HG02970 (cell line): ENCODE measurements at regions not wholly inside any gene's neighbourhood (a gene's known extent, or its start where the extent isn't known, plus 50 kb on each side); places are given as distances from the start of the nearest gene placed in this dataset.

Source experiments
- ATAC-seq: cut with Tn5 transposase; IDR thresholded peaks from one replicate; pipeline ENCODE4 v1.9.1; 2021; ENCODE audit warnings: mild to moderate bottlenecking, moderate library complexity, moderate number of reproducible peaks; ENCODE audit not compliant: unreplicated experiment, low FRiP score

DNA sequence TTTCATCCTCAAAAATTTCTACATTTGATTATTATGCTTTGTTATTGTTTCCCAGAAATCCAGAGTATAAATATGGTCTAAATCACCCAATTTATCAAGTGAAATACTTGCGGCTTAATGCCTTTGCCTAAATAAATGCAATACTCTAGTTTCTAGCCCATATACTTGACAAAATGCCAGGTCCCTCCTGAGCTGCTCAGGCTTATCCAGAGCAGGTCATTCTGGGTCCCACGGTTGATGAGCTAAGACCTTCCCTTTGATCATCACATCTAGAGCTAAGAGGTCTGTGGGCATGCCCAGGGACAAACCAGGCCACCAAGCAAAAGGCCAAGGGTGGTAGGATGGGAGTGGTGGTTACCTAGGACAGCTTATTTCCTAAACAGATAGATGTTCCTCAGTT is 180.1 kb downstream of the SMIM20 start:
- ATAC-seq = no peak

- ATAC-seq = no peak
Observed at GRCh38 chr4:26094911-26095310, 180.9 kb downstream of the SMIM20 start.

DNA sequence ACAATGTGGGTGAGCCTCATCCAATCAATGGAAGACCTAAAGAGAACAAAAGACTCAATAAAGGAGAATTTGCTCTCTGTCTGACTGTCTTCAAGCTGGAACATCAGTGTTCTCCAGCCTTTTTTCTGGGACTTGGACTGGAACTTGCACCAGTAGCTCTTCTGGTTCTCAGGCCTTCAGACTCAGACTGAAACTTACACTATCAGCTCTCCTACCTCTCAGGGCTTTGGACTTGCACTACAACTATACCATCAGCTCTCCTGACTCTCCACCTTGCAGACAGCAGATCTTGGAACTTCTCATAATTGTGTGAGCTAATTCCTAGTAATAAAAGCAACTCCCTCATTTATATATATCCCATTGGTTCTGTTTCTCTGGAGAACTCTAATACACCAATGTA is 185.9 kb downstream of the SMIM20 start:
- no peak for ATAC-seq

DNA sequence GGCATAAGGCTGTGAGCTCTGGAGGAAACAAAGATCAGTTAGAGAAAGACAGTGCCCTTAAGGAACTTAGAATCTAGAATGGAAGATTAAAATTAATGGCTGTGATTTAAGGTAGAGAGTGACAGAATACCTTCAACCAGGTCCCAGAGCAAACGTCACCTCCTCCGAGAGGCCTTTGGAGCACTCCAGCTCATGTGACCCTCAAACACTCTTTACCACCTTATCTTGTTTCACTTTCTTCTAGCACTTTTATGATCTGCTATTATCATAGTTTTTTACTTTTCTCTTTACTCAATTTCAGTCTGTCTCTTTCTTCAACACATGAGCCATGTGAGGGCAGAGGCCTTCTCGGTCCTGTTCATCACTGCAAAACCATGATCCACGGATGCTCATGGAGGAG is 187.0 kb downstream of the SMIM20 start:
- no peak for ATAC-seq

GRCh38 chr4:26104056-26104685 is 190.2 kb downstream of the SMIM20 start:
- ATAC-seq = no peak

- ATAC-seq = no peak
Observed at GRCh38 chr4:26105337-26105736, 191.3 kb downstream of the SMIM20 start.

DNA sequence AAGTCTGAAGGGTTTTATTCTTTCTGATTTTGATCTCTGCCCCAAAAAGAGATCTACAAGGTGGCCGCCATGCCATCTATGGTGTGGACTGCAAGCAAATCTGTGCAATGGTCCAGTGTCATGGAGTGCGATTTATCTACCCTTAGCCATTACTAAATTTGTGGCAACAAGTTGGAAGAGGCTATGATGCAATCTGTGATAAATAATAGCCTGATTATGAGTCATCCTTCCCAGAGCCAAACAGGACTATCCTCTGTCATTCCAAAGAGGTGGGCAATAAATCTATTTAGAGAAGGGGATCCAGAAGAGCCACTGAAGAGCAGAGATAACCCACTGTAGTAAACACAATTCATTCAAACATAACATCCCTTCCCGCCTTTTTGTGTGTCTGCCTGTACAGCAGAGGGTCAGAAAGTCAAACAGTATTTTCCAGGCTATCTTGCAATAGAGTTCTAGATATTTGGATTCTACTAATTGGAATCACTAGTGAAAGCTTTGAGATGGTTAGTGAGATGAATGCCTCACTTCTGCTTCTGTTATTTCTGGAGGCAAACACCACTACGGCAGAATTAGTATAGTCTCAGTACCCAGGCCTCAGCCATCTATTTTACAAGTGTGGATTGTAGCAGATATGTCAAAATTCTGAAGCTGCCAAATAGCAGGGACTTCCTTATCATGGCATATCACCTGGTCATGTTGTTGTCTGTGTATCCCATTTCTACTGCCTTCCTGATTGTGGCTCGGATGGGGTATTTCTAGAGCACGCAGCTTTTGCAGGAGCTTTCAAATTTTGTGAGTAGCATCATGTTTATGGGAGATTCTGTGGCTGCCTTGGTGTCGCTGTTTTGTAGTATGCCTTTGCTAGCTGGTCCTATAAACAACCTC is 192.0 kb downstream of the SMIM20 start:
- ATAC-seq = no peak

DNA sequence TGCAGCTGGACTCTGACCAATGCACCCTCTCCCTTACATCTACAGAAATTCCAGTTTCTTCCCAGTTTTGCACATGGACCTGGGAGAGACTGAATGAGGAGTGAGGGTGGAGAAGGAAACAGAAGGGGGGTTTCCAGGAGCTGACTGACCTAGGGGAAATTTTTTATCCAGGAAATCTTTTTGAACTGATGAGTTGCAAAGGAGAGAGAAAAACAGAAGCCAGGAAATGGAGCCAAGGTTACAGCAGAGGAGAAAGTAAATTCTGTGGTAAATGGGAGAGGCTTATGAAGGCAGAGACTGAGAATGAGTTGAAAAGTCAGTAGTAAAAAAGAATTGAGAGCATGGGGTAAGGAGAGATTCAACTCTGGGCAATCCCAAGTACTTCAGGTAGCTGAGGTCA is 192.8 kb downstream of the SMIM20 start:
- ATAC-seq = no peak

DNA sequence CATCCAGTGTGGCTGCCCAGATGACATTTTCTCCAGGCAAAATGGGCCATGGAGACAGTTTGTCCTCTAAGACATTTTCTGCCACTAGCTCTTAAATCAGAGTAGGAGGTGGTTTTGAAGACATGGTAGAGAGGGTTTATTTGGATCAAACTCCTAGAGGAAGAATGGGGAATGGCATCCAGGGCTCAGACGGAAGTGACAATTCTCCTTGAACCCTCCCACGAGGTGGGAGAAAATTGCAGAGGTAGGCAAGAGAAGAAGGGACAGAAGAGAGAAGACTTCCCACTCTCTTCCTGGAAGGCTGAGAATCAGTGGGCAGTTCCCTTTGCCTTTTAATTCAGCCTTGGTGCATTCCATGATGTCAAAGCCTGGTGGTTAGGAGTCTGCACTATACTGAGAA is 194.0 kb downstream of the SMIM20 start:
- ATAC-seq = no peak

DNA sequence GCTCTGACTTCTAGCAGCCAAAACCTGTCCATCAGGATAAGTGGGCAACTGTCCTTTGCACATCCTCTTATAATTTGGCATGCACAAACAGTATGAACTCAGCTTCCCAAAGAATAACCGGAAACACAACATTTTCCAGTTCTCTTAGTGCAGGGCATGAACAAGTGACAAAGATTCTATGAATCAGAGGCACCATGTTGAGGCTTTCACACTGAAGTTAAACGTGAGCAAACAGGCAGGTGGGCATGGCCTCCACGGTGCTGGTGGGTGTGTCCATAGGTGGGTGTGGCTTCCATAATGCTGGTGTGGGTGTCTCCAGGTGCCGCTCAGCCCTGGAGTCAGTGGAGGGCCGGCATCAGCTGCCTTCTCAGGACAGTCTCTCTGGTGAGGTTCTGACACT is 196.5 kb downstream of the SMIM20 start:
- ATAC-seq = no peak

- ATAC-seq = no peak
Observed at GRCh38 chr4:26113339-26113940, 199.4 kb downstream of the SMIM20 start.

DNA sequence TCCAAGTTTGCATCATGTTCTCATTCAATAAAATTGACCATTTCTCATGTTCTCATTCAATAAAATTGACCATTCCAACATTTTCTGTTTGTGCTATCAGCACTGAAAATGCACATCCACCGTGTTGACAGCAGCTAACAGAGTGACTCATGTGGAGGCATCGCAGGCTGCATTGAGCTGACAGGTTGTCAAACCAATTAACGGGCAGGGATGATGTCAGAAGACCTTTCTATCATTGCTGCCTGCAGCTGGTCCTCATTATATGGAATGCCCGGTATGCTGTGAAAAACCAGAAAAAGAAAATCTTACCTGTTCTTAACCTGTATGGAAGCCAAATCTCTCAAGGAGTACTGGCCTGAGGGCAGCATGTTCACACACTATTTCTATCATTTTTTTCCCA is 202.0 kb downstream of the SMIM20 start:
- ATAC-seq = no peak

DNA sequence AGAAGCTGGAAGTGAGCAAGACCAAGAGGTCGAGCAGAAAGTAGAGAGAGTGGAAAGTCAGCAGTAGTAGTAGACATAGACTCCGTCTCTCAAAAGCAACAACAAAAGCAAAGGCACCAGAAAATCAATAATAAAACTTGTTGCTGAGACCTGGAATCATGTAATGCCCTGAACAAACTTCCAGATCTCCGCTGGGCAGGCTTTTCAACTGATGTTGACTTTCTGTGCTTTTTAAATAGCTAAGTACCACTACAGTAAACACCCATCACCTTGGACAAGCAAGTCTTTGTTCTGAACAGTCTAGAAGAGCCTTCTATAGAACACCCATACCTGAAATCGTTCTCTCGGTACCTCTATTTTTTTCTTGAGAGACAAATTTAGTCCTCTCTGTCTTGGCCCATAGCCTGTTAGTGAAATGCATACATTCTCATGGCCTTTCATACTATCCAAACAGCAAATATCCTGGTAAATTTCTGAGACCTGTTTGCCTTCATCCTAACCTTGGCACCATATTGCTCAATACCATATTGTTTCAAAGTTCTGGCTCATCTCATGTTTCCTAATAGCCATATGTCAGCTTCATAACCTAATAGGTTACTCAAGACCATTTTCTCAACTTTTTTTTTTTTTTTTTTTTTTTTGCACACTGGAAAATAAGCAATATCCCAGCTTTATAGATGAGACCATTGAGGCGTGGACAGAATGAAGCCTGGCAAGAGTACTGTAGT is 200.6 kb upstream of the RBPJ start:
- no peak for ATAC-seq

DNA sequence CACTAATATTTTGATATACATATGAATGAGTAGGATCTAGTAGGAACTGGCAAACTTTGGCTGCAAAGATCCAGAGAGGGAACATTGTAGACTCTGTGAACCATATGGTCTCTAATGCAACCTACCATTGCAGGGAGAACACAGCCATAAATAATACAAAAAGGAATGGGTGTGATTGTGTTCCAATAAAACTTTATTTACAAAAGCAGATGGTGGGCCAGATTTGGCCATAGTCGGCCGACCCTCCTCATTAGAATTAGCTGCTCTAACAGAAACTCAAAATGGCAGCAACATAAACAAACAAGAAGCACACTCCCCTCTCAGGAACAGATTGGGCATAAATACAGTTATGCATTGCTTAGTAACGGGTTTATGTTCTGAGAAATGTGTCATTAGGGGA is 198.1 kb upstream of the RBPJ start:
- ATAC-seq = no peak

GRCh38 chr4:26124753-26125321 is 196.0 kb upstream of the RBPJ start:
- no peak for ATAC-seq

DNA sequence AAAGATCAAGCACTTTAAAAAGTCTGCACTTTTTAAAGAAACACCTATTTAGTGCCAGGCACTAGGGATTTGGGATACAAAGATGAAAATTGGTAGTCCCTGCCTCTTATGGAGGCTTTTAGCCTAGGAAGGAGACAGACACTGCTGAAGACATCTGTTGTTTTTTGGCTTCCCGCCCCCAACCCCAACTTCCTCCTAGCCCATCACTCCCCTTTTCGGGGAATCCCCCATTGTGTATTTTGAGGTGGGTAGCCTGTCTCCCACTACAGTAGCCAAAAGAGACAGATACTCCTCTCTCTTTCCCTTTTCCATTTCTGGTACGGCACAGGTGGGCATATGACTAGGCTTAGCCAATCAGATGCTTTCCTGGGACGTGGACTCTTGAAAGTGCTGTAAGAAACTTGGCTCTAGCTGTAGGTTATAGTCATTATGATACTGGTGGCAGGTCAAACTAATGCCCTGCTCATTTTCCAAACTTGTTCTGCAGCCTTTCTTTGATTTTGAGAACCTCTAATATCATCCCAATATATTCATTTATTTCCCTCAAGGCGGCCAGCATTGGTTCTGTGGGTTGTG is 194.6 kb upstream of the RBPJ start:
- ATAC-seq = no peak

DNA sequence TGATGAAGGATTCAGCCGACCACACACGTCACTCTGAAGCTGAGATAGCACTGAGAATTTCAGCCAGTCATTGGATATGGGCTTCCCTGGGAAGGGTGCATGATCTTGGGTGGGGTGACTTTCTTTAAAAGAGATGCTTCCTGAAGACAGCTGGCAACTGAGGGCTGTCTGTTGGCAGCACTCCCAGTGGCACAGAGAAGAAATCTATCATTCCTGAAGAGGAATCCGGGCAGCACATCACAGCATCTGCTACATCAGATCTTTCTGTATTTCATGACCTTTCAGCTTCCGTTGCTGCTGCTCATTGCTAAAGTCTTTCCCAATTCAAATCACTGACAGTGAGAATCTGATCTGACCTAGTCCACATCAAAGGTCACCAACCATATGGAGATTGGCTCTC is 193.8 kb upstream of the RBPJ start:
- no peak for ATAC-seq

- no peak for ATAC-seq
Observed at GRCh38 chr4:26127851-26128337, 192.9 kb upstream of the RBPJ start.

DNA sequence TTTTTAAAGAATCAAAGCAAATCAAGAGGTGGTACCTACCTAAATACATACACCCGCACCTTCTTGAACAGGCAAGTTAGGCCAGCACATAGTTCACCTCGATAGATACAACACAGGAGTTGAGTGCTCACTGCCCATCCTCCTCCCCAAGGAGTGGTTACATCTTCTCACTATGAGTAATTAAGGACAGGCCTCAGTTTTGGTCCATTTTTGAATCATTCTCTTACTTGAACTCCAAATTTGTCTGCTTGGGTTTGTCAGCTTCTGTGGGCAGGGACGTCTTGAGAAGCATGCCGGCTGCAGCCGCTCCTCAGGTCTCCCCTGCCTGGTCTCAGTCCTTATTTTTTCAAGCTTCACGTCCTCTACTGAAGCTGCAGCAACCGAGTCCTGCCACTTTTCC is 190.6 kb upstream of the RBPJ start:
- ATAC-seq = no peak

DNA sequence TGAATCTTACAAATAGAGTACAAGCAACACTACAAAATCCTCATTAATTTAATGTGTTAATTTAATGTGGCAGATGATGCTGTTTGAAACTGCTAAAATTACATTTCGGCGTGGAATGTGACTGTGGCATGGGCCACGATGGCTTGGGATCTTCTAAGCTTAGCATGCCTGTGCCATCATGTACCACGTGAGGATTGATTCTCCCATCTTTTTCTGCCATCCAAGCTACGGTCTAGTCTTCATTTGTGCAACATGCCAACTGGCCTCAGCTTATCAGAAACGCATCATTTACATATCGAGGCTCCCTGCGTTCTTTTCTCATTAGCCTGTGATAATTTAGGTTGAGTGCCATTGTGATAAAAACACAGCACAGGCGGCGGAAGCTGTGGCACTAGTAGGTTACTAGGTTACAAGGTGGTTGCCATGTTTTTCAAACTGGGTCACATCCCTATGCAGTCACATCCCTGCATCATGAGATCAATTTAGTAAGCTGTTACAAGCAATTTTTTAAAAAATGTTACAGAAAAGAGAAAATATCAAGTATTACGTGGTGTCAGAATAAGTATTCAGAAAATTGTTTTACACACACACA is 189.9 kb upstream of the RBPJ start:
- no peak for ATAC-seq
